OCI-LY7 (cell line): ENCODE measurements at regions not wholly inside any gene's neighbourhood (a gene's known extent, or its start where the extent isn't known, plus 50 kb on each side); places are given as distances from the start of the nearest gene placed in this dataset.

ENCODE experiments used
- EZH2phosphoT487 ChIP-seq: fragments of 200-600 bp; sonication (generic); IDR thresholded peaks from 2 replicates; pipeline ENCODE4 v1.6.1; 2018; ENCODE audit warnings: low read depth, borderline replicate concordance, mild to moderate bottlenecking, mixed run types, antibody characterized with exemption, low read length, moderate library complexity, mixed read lengths
- TF ChIP-seq, protein P1 (sequence below): fragments of 200-600 bp; sonication (generic); conservative IDR thresholded peaks from 2 replicates; pipeline ENCODE4 v1.5.1; 2014; ENCODE audit warnings: mild to moderate bottlenecking, antibody characterized with exemption, low read length, moderate library complexity, mixed read lengths

DNA sequence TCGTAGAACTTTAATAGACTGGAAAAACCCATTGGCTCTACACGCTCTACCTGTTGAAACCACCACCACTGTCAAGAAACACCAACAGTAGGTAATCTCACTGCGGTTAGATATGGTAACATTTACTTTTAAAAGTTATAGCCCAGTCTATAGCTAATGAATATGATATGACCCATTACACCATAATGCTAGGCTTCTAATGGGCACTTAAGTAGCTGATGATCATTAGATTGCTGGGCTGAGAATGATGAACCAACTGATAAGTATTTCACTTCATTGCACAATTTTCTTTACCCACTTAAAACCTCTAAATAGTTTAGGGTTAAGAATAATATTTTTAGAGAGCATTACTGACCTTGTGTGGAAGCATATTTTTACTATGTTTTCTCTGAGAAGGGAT is 788.9 kb upstream of the CA10 start:
- TF ChIP-seq, protein P1, sequence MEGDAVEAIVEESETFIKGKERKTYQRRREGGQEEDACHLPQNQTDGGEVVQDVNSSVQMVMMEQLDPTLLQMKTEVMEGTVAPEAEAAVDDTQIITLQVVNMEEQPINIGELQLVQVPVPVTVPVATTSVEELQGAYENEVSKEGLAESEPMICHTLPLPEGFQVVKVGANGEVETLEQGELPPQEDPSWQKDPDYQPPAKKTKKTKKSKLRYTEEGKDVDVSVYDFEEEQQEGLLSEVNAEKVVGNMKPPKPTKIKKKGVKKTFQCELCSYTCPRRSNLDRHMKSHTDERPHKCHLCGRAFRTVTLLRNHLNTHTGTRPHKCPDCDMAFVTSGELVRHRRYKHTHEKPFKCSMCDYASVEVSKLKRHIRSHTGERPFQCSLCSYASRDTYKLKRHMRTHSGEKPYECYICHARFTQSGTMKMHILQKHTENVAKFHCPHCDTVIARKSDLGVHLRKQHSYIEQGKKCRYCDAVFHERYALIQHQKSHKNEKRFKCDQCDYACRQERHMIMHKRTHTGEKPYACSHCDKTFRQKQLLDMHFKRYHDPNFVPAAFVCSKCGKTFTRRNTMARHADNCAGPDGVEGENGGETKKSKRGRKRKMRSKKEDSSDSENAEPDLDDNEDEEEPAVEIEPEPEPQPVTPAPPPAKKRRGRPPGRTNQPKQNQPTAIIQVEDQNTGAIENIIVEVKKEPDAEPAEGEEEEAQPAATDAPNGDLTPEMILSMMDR: no peak
- no peak for TF ChIP-seq EZH2phosphoT487
